Naive thymus-derived CD8-positive, alpha-beta T cell (primary cell): ENCODE measurements at regions not wholly inside any gene's neighbourhood (a gene's known extent, or its start where the extent isn't known, plus 50 kb on each side); places are given as distances from the start of the nearest gene placed in this dataset.

Source experiments
- ATAC-seq, 2 donors: fragments of 150-1000 bp; cut with Tn5 transposase in 1 of 2; sonication (Bioruptor Pico), chemical (Tn5 transposase) in 1 of 2; 1 replicate in 1 of 2; 2 replicates in 1 of 2; pipeline ENCODE4 v1.10.0; 2021; ENCODE audit warnings: mild to moderate bottlenecking in 2 of 2, moderate library complexity in 2 of 2
- POLR2A ChIA-PET: fragments of 350-600 bp; sonication (Branson Sonifier 250); formaldehyde crosslinking; loops from one replicate; lab custom pipeline; 2021; ENCODE audit warnings: antibody characterized with exemption; lab: Charles Lee
- DNase-seq, 10 donors: peaks; one replicate each; pipeline versions ENCODE4 v3.0.0 to v3.0.0-alpha.2; 2020 to 2022
- H3K27ac Mint-ChIP-seq, 10 donors: one replicate each; pipeline ENCODE4 v1.8.0; 2020 to 2022; ENCODE audit warnings: mild to moderate bottlenecking in 10 of 10, mixed read lengths in 10 of 10, moderate library complexity in 4 of 10, inconsistent platforms in 1 of 10
- H3K27me3 Mint-ChIP-seq, 5 donors: one replicate each; pipeline ENCODE4 v1.8.0; 2021 to 2022; ENCODE audit warnings: mixed read lengths in 5 of 5
- H3K36me3 Mint-ChIP-seq, 3 donors: one replicate each; pipeline ENCODE4 v1.8.0; 2020 to 2022; ENCODE audit warnings: mixed read lengths in 3 of 3, mild to moderate bottlenecking in 2 of 3, inconsistent platforms in 1 of 3
- H3K4me1 Mint-ChIP-seq, 4 donors: one replicate each; pipeline ENCODE4 v1.8.0; 2021 to 2022; ENCODE audit warnings: mixed read lengths in 4 of 4
- H3K4me3 Mint-ChIP-seq, 10 donors: one replicate each; pipeline ENCODE4 v1.8.0; 2020 to 2022; ENCODE audit warnings: mild to moderate bottlenecking in 10 of 10, mixed read lengths in 10 of 10, moderate library complexity in 6 of 10, inconsistent platforms in 1 of 10
- H3K9me3 Mint-ChIP-seq, 9 donors: one replicate each; pipeline ENCODE4 v1.8.0; 2020 to 2022; ENCODE audit warnings: mixed read lengths in 9 of 9, mild to moderate bottlenecking in 3 of 9, inconsistent platforms in 1 of 9, moderate library complexity in 1 of 9

- Mint-ChIP-seq H3K4me1 (no peaks in the 10 kb centered on the region), H3K9me3 (peaks cover 8 to 32% (median 18%) of the 10 kb centered on the region in 9 donors), H3K27me3 (peaks cover 0 to 12% (median 6%) of the 10 kb centered on the region in 5 donors), H3K36me3 (peaks cover 0 to 12% (median 0%) of the 10 kb centered on the region in 3 donors), H3K4me3 (no peak overlapping the region), H3K27ac (no peak overlapping the region)
- DNase-seq (no peak), ATAC-seq (no peak)
- POLR2A ChIA-PET = no interaction called here
Observed at GRCh38 chr1:67963263-67963662, 87.2 kb downstream of the DIRAS3 start.

DNA sequence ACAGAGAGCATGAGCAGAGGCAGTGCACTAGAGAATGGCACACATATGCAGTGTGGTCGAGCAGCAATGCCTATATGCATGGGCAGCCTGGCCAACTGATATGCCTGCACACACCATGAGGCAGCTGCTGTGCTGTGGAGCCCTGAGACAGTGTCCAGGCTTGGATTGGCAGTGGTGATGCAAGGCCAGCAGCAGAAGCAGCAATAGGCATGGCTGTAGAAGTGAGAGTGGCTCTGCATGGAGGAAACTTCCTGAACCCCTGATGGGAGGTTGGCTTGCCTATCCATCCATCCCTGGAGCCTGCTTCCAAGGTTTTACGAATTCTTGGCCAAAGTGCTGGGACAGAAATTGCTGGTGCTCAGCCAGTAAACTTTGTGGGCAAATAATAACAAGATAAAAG, 89.7 kb downstream of the DIRAS3 start:
- peaks cover 0 to 12% (median 0%) of the 10 kb centered on the region in 3 donors for H3K36me3 Mint-ChIP-seq
- H3K27ac Mint-ChIP-seq = no peak overlapping the region
- POLR2A ChIA-PET = no interaction called here
- peaks cover 0 to 21% (median 6%) of the 10 kb centered on the region in 5 donors for H3K27me3 Mint-ChIP-seq
- H3K4me1 Mint-ChIP-seq = no peaks in the 10 kb centered on the region
- DNase-seq (no peak), ATAC-seq (no peak)
- peaks cover 8 to 32% (median 18%) of the 10 kb centered on the region in 9 donors for H3K9me3 Mint-ChIP-seq
- H3K4me3 Mint-ChIP-seq = no peak overlapping the region

GRCh38 chr1:67958472-67958871, 92.0 kb downstream of the DIRAS3 start:
- H3K27ac Mint-ChIP-seq = no peak overlapping the region
- H3K9me3 Mint-ChIP-seq = peaks cover 3 to 18% (median 9%) of the 10 kb centered on the region in 9 donors
- H3K4me3 Mint-ChIP-seq = no peak overlapping the region
- H3K36me3 Mint-ChIP-seq = peaks cover 0 to 7% (median 0%) of the 10 kb centered on the region in 3 donors
- POLR2A ChIA-PET = no interaction called here
- no peaks in the 10 kb centered on the region for H3K4me1 Mint-ChIP-seq
- ATAC-seq (no peak), DNase-seq (no peak)
- H3K27me3 Mint-ChIP-seq = peaks cover 2 to 35% (median 10%) of the 10 kb centered on the region in 5 donors

DNA sequence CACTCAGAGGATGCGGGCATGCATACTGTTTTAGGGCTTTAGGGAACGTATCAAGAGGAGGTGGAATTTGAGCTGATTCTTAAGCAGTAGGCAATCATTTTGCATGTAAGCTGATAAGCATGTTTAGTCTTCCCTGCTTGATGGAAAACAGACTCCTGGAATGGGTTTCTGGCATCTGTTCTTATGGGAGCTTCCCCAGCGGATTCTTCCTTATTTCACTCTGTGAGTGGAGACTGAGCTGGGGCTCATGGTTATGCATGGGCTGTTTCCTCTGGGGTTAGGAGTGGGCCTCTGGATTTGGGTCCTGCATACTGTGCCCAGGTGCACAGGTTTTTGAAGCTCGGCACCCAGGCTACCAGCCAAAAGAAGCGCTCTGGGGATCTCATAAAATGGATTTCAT, 93.4 kb downstream of the DIRAS3 start:
- DNase-seq (no peak), ATAC-seq (no peak)
- Mint-ChIP-seq H3K36me3 (no peaks in the 10 kb centered on the region), H3K4me3 (no peak overlapping the region), H3K4me1 (no peaks in the 10 kb centered on the region), H3K27me3 (peaks cover 2 to 38% (median 10%) of the 10 kb centered on the region in 5 donors), H3K27ac (no peak overlapping the region), H3K9me3 (peaks cover 0 to 9% (median 0%) of the 10 kb centered on the region in 9 donors)
- POLR2A ChIA-PET = no interaction called here

DNA sequence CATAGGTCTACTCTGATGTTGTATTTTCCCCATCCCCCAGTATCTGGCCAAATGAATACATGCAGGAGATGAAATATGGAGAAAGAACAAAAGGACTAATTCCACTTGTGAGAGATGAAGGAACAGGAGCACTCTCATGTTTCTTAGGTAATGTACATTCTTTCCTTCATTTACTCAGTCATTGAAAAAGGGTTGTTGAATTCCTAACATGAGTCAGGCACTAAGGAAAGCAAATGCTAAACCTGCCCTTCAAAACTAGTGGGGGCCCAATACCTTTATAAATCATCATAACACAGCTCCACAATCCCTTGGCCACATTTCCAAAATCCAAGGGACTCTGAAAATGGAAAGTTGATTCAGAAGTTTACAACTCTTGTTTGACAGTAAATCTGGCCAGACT, 94.3 kb downstream of the DIRAS3 start:
- H3K27ac Mint-ChIP-seq = no peak overlapping the region
- peaks cover 0 to 6% (median 0%) of the 10 kb centered on the region in 9 donors for H3K9me3 Mint-ChIP-seq
- DNase-seq (no peak), ATAC-seq (no peak)
- no peaks in the 10 kb centered on the region for H3K36me3 Mint-ChIP-seq
- H3K4me3 Mint-ChIP-seq = no peak overlapping the region
- H3K4me1 Mint-ChIP-seq = no peaks in the 10 kb centered on the region
- peaks cover 2 to 38% (median 10%) of the 10 kb centered on the region in 5 donors for H3K27me3 Mint-ChIP-seq
- POLR2A ChIA-PET = no interaction called here

- no peak for ATAC-seq
- no peaks in the 10 kb centered on the region for H3K4me1 Mint-ChIP-seq
- peaks cover 0 to 6% (median 0%) of the 10 kb centered on the region in 9 donors for H3K9me3 Mint-ChIP-seq
- H3K27ac Mint-ChIP-seq = no peak overlapping the region
- no peaks in the 10 kb centered on the region for H3K36me3 Mint-ChIP-seq
- H3K27me3 Mint-ChIP-seq = peaks cover 2 to 38% (median 10%) of the 10 kb centered on the region in 5 donors
- no peak for DNase-seq
- no peak overlapping the region for H3K4me3 Mint-ChIP-seq
- POLR2A ChIA-PET = no interaction called here
Observed at GRCh38 chr1:67955591-67955990, 94.8 kb downstream of the DIRAS3 start.

- DNase-seq = no peak
- ATAC-seq = no peak
- POLR2A ChIA-PET = no interaction called here
- H3K4me1 Mint-ChIP-seq = no peaks in the 10 kb centered on the region
- peaks cover 2 to 27% (median 8%) of the 10 kb centered on the region in 5 donors for H3K27me3 Mint-ChIP-seq
- H3K27ac Mint-ChIP-seq = no peak overlapping the region
- H3K4me3 Mint-ChIP-seq = no peak overlapping the region
- no peaks in the 10 kb centered on the region for H3K36me3 Mint-ChIP-seq
- peaks cover 0 to 2% (median 0%) of the 10 kb centered on the region in 9 donors for H3K9me3 Mint-ChIP-seq
Observed at GRCh38 chr1:67953301-67953700, 97.1 kb downstream of the DIRAS3 start.

- no peaks in the 10 kb centered on the region for H3K9me3 Mint-ChIP-seq
- POLR2A ChIA-PET = no interaction called here
- ATAC-seq (no peak), DNase-seq (no peak)
- H3K27ac Mint-ChIP-seq = no peak overlapping the region
- H3K4me1 Mint-ChIP-seq = no peaks in the 10 kb centered on the region
- H3K4me3 Mint-ChIP-seq = no peak overlapping the region
- no peaks in the 10 kb centered on the region for H3K36me3 Mint-ChIP-seq
- peaks cover 2 to 20% (median 8%) of the 10 kb centered on the region in 5 donors for H3K27me3 Mint-ChIP-seq
Observed at GRCh38 chr1:67952071-67952470, 98.4 kb downstream of the DIRAS3 start.

GRCh38 chr1:67951014-67951413, 99.4 kb downstream of the DIRAS3 start:
- Mint-ChIP-seq H3K4me1 (no peaks in the 10 kb centered on the region), H3K27ac (no peak overlapping the region), H3K4me3 (no peak overlapping the region), H3K27me3 (peaks cover 2 to 17% (median 8%) of the 10 kb centered on the region in 5 donors), H3K36me3 (no peaks in the 10 kb centered on the region), H3K9me3 (no peaks in the 10 kb centered on the region)
- POLR2A ChIA-PET = no interaction called here
- DNase-seq (no peak), ATAC-seq (no peak)

DNA sequence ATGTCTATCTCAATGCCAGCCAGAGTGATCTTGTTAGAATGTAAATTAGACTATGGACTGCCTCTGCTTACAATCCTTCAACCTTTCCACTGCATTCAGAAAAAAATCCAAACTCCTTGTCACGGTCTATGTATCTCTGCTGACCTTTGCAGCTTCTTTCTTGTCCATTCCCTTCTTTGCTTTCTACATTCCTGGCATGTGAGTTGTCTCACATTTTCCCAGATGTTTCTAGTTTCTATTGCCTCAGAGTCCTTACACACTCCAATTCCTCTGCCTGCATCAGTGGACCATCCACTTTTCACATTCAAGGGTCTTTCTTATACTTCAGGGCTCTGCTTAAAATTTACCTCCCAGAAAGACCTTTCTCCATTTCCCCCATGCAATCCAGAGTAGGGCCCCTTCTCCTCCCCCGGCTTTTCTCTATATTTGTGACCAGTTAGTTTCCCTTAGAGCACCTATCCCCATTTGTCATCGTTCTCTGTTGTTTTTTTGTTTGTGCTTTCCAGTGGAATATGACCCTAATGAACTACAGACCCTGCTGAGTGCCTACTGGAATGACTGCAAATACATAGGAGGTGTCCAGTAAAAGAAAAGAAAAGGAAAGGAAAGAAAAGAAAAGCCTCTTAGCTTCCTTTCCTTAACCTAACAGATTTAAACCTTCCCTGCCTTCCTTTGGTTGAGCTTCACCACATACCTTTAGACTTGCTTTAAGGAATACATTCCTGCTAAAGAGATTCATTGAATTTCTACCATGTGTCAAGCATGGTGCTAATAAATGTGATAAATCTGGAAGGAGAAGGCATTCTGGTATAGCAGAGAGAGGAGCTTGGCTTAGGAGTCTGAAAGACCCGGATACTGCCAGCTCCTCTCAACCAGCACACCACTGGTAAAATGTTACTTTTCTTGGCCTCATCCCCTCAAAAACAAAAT, 102.0 kb downstream of the DIRAS3 start:
- H3K27me3 Mint-ChIP-seq = peaks cover 0 to 11% (median 2%) of the 10 kb centered on the region in 5 donors
- peaks cover 0 to 4% (median 0%) of the 10 kb centered on the region in 9 donors for H3K9me3 Mint-ChIP-seq
- no peaks in the 10 kb centered on the region for H3K4me1 Mint-ChIP-seq
- no peak overlapping the region for H3K27ac Mint-ChIP-seq
- no peak overlapping the region for H3K4me3 Mint-ChIP-seq
- POLR2A ChIA-PET = no interaction called here
- no peak for DNase-seq
- no peaks in the 10 kb centered on the region for H3K36me3 Mint-ChIP-seq
- no peak for ATAC-seq

GRCh38 chr1:67947114-67947513, 103.3 kb downstream of the DIRAS3 start:
- H3K4me3 Mint-ChIP-seq = no peak overlapping the region
- no peak overlapping the region for H3K27ac Mint-ChIP-seq
- POLR2A ChIA-PET = no interaction called here
- H3K27me3 Mint-ChIP-seq = peaks cover under 1 to 17% (median 3%) of the 10 kb centered on the region in 5 donors
- H3K4me1 Mint-ChIP-seq = no peaks in the 10 kb centered on the region
- no peak for ATAC-seq
- H3K36me3 Mint-ChIP-seq = no peaks in the 10 kb centered on the region
- peaks cover 0 to 4% (median 0%) of the 10 kb centered on the region in 9 donors for H3K9me3 Mint-ChIP-seq
- DNase-seq = no peak

- Mint-ChIP-seq H3K9me3 (peaks cover 0 to 4% (median 0%) of the 10 kb centered on the region in 9 donors), H3K27me3 (peaks cover 2 to 17% (median 3%) of the 10 kb centered on the region in 5 donors), H3K4me1 (no peaks in the 10 kb centered on the region), H3K4me3 (no peak overlapping the region), H3K27ac (no peak overlapping the region), H3K36me3 (no peaks in the 10 kb centered on the region)
- POLR2A ChIA-PET = no interaction called here
- no peak for DNase-seq
- no peak for ATAC-seq
Observed at GRCh38 chr1:67945733-67946374, 104.6 kb downstream of the DIRAS3 start.

DNA sequence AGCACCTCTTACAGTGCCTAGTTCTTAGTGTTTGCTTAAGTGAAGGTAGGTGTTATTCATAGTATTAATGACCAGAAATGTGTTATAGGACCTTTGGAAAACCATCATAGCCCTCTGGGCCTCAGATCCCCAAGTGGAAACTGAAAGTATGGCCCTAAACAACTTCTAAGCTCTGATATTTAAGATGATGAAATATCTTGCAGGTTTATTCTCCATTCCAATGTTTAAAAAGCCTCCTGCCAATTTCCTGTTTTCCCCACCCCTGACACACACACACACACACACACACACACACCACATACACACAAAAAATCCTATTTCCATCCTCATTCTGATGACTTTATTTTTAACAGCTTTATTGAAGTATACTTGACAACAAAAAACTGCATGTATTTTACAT, 108.2 kb downstream of the DIRAS3 start:
- ATAC-seq (no peak), DNase-seq (no peak)
- Mint-ChIP-seq H3K4me1 (no peaks in the 10 kb centered on the region), H3K27me3 (peaks cover 2 to 32% (median 3%) of the 10 kb centered on the region in 5 donors), H3K27ac (no peak overlapping the region), H3K36me3 (no peaks in the 10 kb centered on the region), H3K4me3 (no peak overlapping the region), H3K9me3 (peaks cover 0 to 4% (median 0%) of the 10 kb centered on the region in 9 donors)
- POLR2A ChIA-PET = no interaction called here
